GM12873 (cell line): ENCODE measurements at regions not wholly inside any gene's neighbourhood (a gene's known extent, or its start where the extent isn't known, plus 50 kb on each side); places are given as distances from the start of the nearest gene placed in this dataset.

Source experiments
- TF ChIP-seq, protein P1 (sequence below): IDR thresholded peaks from 2 replicates; pipeline ENCODE4 v1.5.1; 2012; ENCODE audit warnings: low read depth, mild to moderate bottlenecking, moderate library complexity, low read length, control low read depth; ENCODE audit not compliant: insufficient read depth; ENCODE audit errors: missing control alignments

GRCh38 chr6:139567095-139567494 is 192.6 kb upstream of the CITED2 start:
- TF ChIP-seq, protein P1, sequence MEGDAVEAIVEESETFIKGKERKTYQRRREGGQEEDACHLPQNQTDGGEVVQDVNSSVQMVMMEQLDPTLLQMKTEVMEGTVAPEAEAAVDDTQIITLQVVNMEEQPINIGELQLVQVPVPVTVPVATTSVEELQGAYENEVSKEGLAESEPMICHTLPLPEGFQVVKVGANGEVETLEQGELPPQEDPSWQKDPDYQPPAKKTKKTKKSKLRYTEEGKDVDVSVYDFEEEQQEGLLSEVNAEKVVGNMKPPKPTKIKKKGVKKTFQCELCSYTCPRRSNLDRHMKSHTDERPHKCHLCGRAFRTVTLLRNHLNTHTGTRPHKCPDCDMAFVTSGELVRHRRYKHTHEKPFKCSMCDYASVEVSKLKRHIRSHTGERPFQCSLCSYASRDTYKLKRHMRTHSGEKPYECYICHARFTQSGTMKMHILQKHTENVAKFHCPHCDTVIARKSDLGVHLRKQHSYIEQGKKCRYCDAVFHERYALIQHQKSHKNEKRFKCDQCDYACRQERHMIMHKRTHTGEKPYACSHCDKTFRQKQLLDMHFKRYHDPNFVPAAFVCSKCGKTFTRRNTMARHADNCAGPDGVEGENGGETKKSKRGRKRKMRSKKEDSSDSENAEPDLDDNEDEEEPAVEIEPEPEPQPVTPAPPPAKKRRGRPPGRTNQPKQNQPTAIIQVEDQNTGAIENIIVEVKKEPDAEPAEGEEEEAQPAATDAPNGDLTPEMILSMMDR, result no peak

DNA sequence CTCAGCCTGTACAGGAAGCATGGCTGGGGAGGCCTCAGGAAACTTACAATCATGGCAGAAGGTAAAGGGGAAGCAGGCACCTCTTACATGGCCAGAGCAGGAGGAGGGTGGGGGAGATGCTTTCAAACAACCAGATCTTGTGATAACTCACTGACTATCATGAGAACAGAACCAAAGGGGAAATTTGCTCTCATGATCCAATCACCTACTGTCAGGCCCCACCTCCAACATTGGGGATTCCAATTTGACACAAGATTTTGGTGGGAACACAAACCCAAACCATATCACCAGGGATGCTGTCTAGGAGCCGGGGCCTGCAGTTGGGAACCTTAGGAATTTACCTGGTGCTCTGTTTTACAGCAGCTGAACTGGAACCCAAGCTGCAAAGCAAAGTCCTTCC is 191.1 kb upstream of the CITED2 start:
- TF ChIP-seq, protein P1, result no peak

GRCh38 chr6:139557547-139557946 is 183.1 kb upstream of the CITED2 start:
- TF ChIP-seq, protein P1, result no peak

DNA sequence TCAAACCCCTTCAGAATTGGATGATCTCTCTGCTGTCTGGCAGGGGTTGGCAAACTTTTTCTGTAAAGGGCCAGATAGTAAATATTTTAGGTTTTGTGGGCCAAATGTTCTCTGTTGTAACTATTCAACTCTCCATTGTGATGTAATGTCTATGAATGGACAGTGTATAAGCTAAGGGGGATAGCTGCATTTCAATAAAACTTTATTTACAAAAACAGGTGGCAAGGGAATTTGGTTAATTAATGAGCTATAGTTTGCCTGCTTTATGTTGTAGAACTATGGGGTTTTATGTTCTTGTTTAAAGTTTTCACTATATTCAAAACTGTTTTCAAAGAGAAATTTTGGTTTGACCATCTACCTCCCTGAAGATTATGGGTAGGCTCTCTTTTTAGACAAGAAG is 182.1 kb upstream of the CITED2 start:
- TF ChIP-seq, protein P1, result no peak

DNA sequence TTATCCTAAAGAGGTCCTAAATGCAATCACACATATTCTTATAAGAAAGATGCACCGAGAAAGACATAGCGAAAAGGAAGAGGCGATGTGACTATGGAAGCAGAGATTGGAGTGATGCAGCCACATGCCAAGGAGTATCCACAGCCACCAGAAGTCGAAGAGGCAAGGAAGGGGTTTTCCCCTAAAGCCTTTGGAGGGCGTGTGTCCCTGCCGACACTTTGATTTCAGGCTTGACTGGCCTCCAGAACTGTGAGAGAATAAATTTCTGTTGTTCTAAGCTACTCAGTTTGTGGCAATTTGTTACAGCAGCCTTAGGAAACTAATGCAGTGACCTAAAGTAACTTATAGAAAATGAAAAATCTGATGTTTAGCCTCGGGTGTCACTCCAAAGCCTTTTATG is 179.5 kb upstream of the CITED2 start:
- TF ChIP-seq, protein P1, result no peak

GRCh38 chr6:139551376-139551775 is 176.9 kb upstream of the CITED2 start:
- TF ChIP-seq, protein P1, result no peak

- TF ChIP-seq, protein P1, result no peak
Measured at GRCh38 chr6:139550361-139550760, 175.9 kb upstream of the CITED2 start.

- TF ChIP-seq, protein P1, result no peak
Measured at GRCh38 chr6:139549561-139550070, 175.2 kb upstream of the CITED2 start.
